Neural crest cell (in vitro differentiated cells): ENCODE measurements at regions not wholly inside any gene's neighbourhood (a gene's known extent, or its start where the extent isn't known, plus 50 kb on each side); places are given as distances from the start of the nearest gene placed in this dataset.

Experiments used
- DNase-seq: peaks from one replicate; pipeline ENCODE4 v3.0.0; 2021; ENCODE audit warnings: low read depth, mixed read lengths, low spot score
- H3K27ac Mint-ChIP-seq: one replicate; pipeline ENCODE4 v1.8.0; 2021; ENCODE audit warnings: mild to moderate bottlenecking, mixed read lengths; ENCODE audit not compliant: unreplicated experiment
- H3K27me3 Mint-ChIP-seq: 2 replicates; pipeline ENCODE4 v1.8.0; 2021; ENCODE audit warnings: low read depth, mild to moderate bottlenecking, mixed read lengths
- H3K36me3 Mint-ChIP-seq: 2 replicates; pipeline ENCODE4 v1.8.0; 2021; ENCODE audit warnings: low read depth, mild to moderate bottlenecking, mixed read lengths
- H3K4me1 Mint-ChIP-seq: 2 replicates; pipeline ENCODE4 v1.8.0; 2021; ENCODE audit warnings: mixed read lengths
- H3K4me3 Mint-ChIP-seq: one replicate; pipeline ENCODE4 v1.8.0; 2021; ENCODE audit warnings: mild to moderate bottlenecking, mixed read lengths
- H3K9me3 Mint-ChIP-seq: 2 replicates; pipeline ENCODE4 v1.8.0; 2021; ENCODE audit warnings: mixed read lengths
- TF ChIP-seq, protein P1 (sequence below): fragments of 200-600 bp; sonication (generic); conservative IDR thresholded peaks from 2 replicates; pipeline ENCODE4 v1.5.0; 2021; ENCODE audit warnings: antibody characterized with exemption, mild to moderate bottlenecking

- no peaks in the 10 kb centered on the region for H3K9me3 Mint-ChIP-seq
- H3K4me3 Mint-ChIP-seq, result no peak overlapping the region
- H3K36me3 Mint-ChIP-seq, result no peaks in the 10 kb centered on the region
- H3K27me3 Mint-ChIP-seq, result no peaks in the 10 kb centered on the region
- TF ChIP-seq, protein P1, sequence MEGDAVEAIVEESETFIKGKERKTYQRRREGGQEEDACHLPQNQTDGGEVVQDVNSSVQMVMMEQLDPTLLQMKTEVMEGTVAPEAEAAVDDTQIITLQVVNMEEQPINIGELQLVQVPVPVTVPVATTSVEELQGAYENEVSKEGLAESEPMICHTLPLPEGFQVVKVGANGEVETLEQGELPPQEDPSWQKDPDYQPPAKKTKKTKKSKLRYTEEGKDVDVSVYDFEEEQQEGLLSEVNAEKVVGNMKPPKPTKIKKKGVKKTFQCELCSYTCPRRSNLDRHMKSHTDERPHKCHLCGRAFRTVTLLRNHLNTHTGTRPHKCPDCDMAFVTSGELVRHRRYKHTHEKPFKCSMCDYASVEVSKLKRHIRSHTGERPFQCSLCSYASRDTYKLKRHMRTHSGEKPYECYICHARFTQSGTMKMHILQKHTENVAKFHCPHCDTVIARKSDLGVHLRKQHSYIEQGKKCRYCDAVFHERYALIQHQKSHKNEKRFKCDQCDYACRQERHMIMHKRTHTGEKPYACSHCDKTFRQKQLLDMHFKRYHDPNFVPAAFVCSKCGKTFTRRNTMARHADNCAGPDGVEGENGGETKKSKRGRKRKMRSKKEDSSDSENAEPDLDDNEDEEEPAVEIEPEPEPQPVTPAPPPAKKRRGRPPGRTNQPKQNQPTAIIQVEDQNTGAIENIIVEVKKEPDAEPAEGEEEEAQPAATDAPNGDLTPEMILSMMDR, result no peak
- H3K4me1 Mint-ChIP-seq, result peaks cover 33% of the 10 kb centered on the region
- no peak overlapping the region for H3K27ac Mint-ChIP-seq
- no peak for DNase-seq
Observed at GRCh38 chr3:177935047-177935446, 601.2 kb upstream of the KCNMB2 start.

GRCh38 chr3:177936721-177937120 lies 599.5 kb upstream of the KCNMB2 start:
- Mint-ChIP-seq H3K9me3 (no peaks in the 10 kb centered on the region), H3K36me3 (no peaks in the 10 kb centered on the region), H3K4me1 (peaks cover 33% of the 10 kb centered on the region), H3K27ac (no peak overlapping the region), H3K27me3 (no peaks in the 10 kb centered on the region), H3K4me3 (no peak overlapping the region)
- DNase-seq, result no peak
- TF ChIP-seq, protein P1, result no peak

GRCh38 chr3:177942911-177943310 lies 593.3 kb upstream of the KCNMB2 start:
- H3K4me3 Mint-ChIP-seq, result no peak overlapping the region
- peaks cover 7% of the 10 kb centered on the region for H3K9me3 Mint-ChIP-seq
- TF ChIP-seq, protein P1, result no peak
- no peak for DNase-seq
- H3K4me1 Mint-ChIP-seq, result peaks cover 11% of the 10 kb centered on the region
- H3K27ac Mint-ChIP-seq, result no peak overlapping the region
- no peaks in the 10 kb centered on the region for H3K36me3 Mint-ChIP-seq
- H3K27me3 Mint-ChIP-seq, result no peaks in the 10 kb centered on the region

- H3K4me3 Mint-ChIP-seq, result no peak overlapping the region
- TF ChIP-seq, protein P1, result no peak
- H3K27me3 Mint-ChIP-seq, result no peaks in the 10 kb centered on the region
- peaks cover 7% of the 10 kb centered on the region for H3K9me3 Mint-ChIP-seq
- no peaks in the 10 kb centered on the region for H3K36me3 Mint-ChIP-seq
- H3K27ac Mint-ChIP-seq, result no peak overlapping the region
- H3K4me1 Mint-ChIP-seq, result peaks cover 11% of the 10 kb centered on the region
- DNase-seq, result no peak
Observed at GRCh38 chr3:177944228-177944661, 592.0 kb upstream of the KCNMB2 start.

DNA sequence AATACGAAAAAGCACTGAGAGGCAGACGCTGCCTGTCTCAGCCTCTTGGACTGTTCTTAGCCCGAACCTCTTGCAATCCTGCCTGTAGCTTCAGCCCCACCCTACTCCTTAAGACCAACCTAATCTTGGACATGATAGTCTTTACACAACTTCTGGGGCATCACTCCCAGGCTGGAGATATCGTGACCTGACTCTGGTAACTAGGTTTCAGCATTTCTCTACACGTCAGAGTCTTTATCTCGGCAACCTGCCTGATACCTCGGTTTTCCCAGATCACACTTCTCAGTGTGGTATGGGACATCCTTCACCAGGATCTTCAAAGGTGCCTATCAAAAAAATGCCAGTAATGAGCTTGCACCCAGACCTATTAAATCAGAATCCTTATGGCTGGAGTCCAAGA lies 590.2 kb upstream of the KCNMB2 start:
- Mint-ChIP-seq H3K36me3 (no peaks in the 10 kb centered on the region), H3K4me1 (peaks cover 11% of the 10 kb centered on the region), H3K4me3 (no peak overlapping the region), H3K27me3 (no peaks in the 10 kb centered on the region), H3K27ac (no peak overlapping the region), H3K9me3 (peaks cover 7% of the 10 kb centered on the region)
- DNase-seq, result no peak
- TF ChIP-seq, protein P1, result no peak

DNA sequence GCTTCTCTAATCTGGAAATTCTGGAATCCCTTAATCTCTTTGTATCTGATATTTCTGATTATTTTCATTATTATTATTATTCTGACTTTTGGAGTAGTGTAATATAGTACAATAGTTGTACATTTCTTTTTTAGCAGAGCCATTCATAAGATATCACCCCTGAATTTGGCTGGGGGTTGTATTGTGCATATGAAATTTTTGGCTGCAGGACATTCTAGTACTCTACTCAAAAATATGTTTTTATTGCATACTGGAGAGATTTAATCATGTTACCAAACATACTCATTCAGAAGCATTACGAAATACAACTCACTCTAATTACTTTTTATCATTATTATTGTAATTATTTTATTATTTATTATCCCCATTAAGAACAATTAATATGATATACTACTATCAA lies 589.7 kb upstream of the KCNMB2 start:
- Mint-ChIP-seq H3K27me3 (no peaks in the 10 kb centered on the region), H3K4me1 (peaks cover 11% of the 10 kb centered on the region), H3K36me3 (no peaks in the 10 kb centered on the region), H3K9me3 (peaks cover 7% of the 10 kb centered on the region), H3K27ac (no peak overlapping the region), H3K4me3 (no peak overlapping the region)
- no peak for DNase-seq
- TF ChIP-seq, protein P1, result no peak
